H9 (cell line): ENCODE measurements at regions not wholly inside any gene's neighbourhood (a gene's known extent, or its start where the extent isn't known, plus 50 kb on each side); places are given as distances from the start of the nearest gene placed in this dataset.

Source experiments
- DNase-seq: peaks from one replicate; pipeline ENCODE4 v3.0.0-alpha.2; 2017
- H2AFZ ChIP-seq: one replicate; pipeline ENCODE4 v1.6.1; 2013; ENCODE audit warnings: mild to moderate bottlenecking, low read length, control low read depth, moderate library complexity
- H2AK5ac ChIP-seq: 2 replicates; pipeline ENCODE4 v1.6.1; 2013; ENCODE audit warnings: low read length, control low read depth, mixed read lengths; ENCODE audit not compliant: insufficient read length
- H2BK120ac ChIP-seq: one replicate; pipeline ENCODE4 v1.6.1; 2013; ENCODE audit warnings: low read depth, mild to moderate bottlenecking, low read length, control low read depth, inconsistent platforms; ENCODE audit not compliant: poor library complexity, severe bottlenecking
- H2BK12ac ChIP-seq: 2 replicates; pipeline ENCODE4 v1.6.1; 2013; ENCODE audit warnings: low read length, control low read depth, mixed read lengths, low read depth; ENCODE audit not compliant: insufficient read length
- H2BK15ac ChIP-seq: 2 replicates; pipeline ENCODE4 v1.6.1; 2013; ENCODE audit warnings: low read depth, low read length, control low read depth
- H2BK20ac ChIP-seq: one replicate; pipeline ENCODE4 v1.6.1; 2013; ENCODE audit warnings: low read depth, mild to moderate bottlenecking, low read length, control low read depth, inconsistent platforms; ENCODE audit not compliant: poor library complexity, severe bottlenecking
- H2BK5ac ChIP-seq: 2 replicates; pipeline ENCODE4 v1.6.1; 2013; ENCODE audit warnings: low read length, control low read depth, mixed read lengths; ENCODE audit not compliant: insufficient read length
- H3K14ac ChIP-seq: 2 replicates; pipeline ENCODE4 v1.6.1; 2013; ENCODE audit warnings: low read length, control low read depth; ENCODE audit not compliant: insufficient read depth
- H3K18ac ChIP-seq: 2 replicates; pipeline ENCODE4 v1.6.1; 2013; ENCODE audit warnings: low read depth, mild to moderate bottlenecking, mixed read lengths, low read length, control low read depth; ENCODE audit not compliant: insufficient read length
- H3K23ac ChIP-seq: 2 replicates; pipeline ENCODE4 v1.6.1; 2013; ENCODE audit warnings: low read length, control low read depth, mixed read lengths, low read depth; ENCODE audit not compliant: insufficient read length
- H3K23me2 ChIP-seq: 2 replicates; pipeline ENCODE4 v1.6.1; 2013; ENCODE audit warnings: low read depth, mild to moderate bottlenecking, mixed read lengths, low read length, control low read depth; ENCODE audit not compliant: insufficient read length, poor library complexity, severe bottlenecking
- H3K27ac ChIP-seq: 2 replicates; pipeline ENCODE4 v1.5.1; 2013; ENCODE audit warnings: low read length, control low read depth, mixed read lengths, low read depth; ENCODE audit not compliant: insufficient read length
- H3K27me3 ChIP-seq: 2 replicates; pipeline ENCODE4 v1.6.1; 2013; ENCODE audit warnings: low read length, control low read depth, inconsistent platforms; ENCODE audit not compliant: insufficient read depth
- H3K4ac ChIP-seq: 2 replicates; pipeline ENCODE4 v1.6.1; 2013; ENCODE audit warnings: low read depth, mild to moderate bottlenecking, control low read depth, inconsistent platforms, low read length, moderate library complexity
- H3K4me1 ChIP-seq: 2 replicates; pipeline ENCODE4 v1.6.1; 2013; ENCODE audit warnings: low read length, control low read depth, inconsistent platforms; ENCODE audit not compliant: insufficient read depth
- H3K4me2 ChIP-seq: 2 replicates; pipeline ENCODE4 v1.6.1; 2013; ENCODE audit warnings: low read length, control low read depth, mixed read lengths; ENCODE audit not compliant: insufficient read length, insufficient read depth
- H3K56ac ChIP-seq: 2 replicates; pipeline ENCODE4 v1.6.1; 2013; ENCODE audit warnings: low read depth, mild to moderate bottlenecking, mixed read lengths, low read length, control low read depth; ENCODE audit not compliant: insufficient read length
- H3K79me1 ChIP-seq: 2 replicates; pipeline ENCODE4 v1.6.1; 2013; ENCODE audit warnings: low read depth, mild to moderate bottlenecking, moderate library complexity, low read length, control low read depth, inconsistent platforms; ENCODE audit not compliant: insufficient read depth, poor library complexity, severe bottlenecking
- H3K79me2 ChIP-seq: 2 replicates; pipeline ENCODE4 v1.6.1; 2013; ENCODE audit warnings: low read length, control low read depth, inconsistent platforms; ENCODE audit not compliant: insufficient read depth
- H3K9ac ChIP-seq: 2 replicates; pipeline ENCODE4 v1.6.1; 2013; ENCODE audit warnings: low read length, control low read depth, mixed read lengths; ENCODE audit not compliant: insufficient read length; ENCODE audit errors: extremely low read depth
- H3K9me3 ChIP-seq: one replicate; pipeline ENCODE4 v1.6.1; 2013; ENCODE audit warnings: low read depth, low read length, inconsistent platforms; ENCODE audit not compliant: control insufficient read depth
- H3T11ph ChIP-seq: one replicate; pipeline ENCODE4 v1.6.1; 2013; ENCODE audit warnings: mild to moderate bottlenecking, low read length, control low read depth, inconsistent platforms
- H4K20me1 ChIP-seq: one replicate; pipeline ENCODE4 v1.6.1; 2013; ENCODE audit not compliant: control insufficient read depth, insufficient read length, insufficient read depth
- H4K5ac ChIP-seq: 2 replicates; pipeline ENCODE4 v1.6.1; 2013; ENCODE audit warnings: low read depth, mild to moderate bottlenecking, mixed read lengths, low read length, control low read depth; ENCODE audit not compliant: insufficient read length
- H4K8ac ChIP-seq: replicated peaks from 2 replicates; pipeline ENCODE4 v1.6.1; 2013; ENCODE audit warnings: low read length, control low read depth, mixed read lengths, low read depth; ENCODE audit not compliant: insufficient read length
- H4K91ac ChIP-seq: 2 replicates; pipeline ENCODE4 v1.6.1; 2013; ENCODE audit warnings: low read depth, mild to moderate bottlenecking, moderate library complexity, mixed read lengths, low read length, control low read depth; ENCODE audit not compliant: insufficient read length
- H3K27ac Mint-ChIP-seq, 3 experiments: 2 replicates in 2 of 3; 3 replicates in 1 of 3; pipeline ENCODE4 v1.8.0; 2020 to 2021; ENCODE audit warnings: mixed read lengths in 3 of 3, mild to moderate bottlenecking in 1 of 3, moderate library complexity in 1 of 3
- H3K27me3 Mint-ChIP-seq: 2 replicates; pipeline ENCODE4 v1.8.0; 2021; ENCODE audit warnings: low read depth, mild to moderate bottlenecking, moderate library complexity, mixed read lengths
- H3K36me3 Mint-ChIP-seq, 3 experiments: 2 replicates in 2 of 3; 3 replicates in 1 of 3; pipeline ENCODE4 v1.8.0; 2020 to 2021; ENCODE audit warnings: low read depth in 3 of 3, mixed read lengths in 3 of 3; ENCODE audit not compliant: insufficient read depth in 1 of 3
- H3K4me1 Mint-ChIP-seq, 2 experiments: 2 replicates each; pipeline ENCODE4 v1.8.0; 2020; ENCODE audit warnings: mixed read lengths in 2 of 2
- H3K4me3 Mint-ChIP-seq, 2 experiments: 2 replicates in 1 of 2; 3 replicates in 1 of 2; pipeline ENCODE4 v1.8.0; 2020 to 2021; ENCODE audit warnings: mild to moderate bottlenecking in 2 of 2, mixed read lengths in 2 of 2, moderate library complexity in 1 of 2
- H3K9me3 Mint-ChIP-seq, 2 experiments: 2 replicates in 1 of 2; 3 replicates in 1 of 2; pipeline ENCODE4 v1.8.0; 2020; ENCODE audit warnings: mild to moderate bottlenecking in 2 of 2, mixed read lengths in 2 of 2, moderate library complexity in 1 of 2
- CTCF ChIP-seq: fragments of 200-600 bp; sonication (generic); conservative IDR thresholded peaks from 3 replicates; pipeline ENCODE4 v1.8.0; 2021; ENCODE audit warnings: antibody characterized with exemption, mild to moderate bottlenecking
- WGBS: extraction: QIAGEN DNeasy Blood & Tissue Kit; methylation state at CpG from one replicate; pipeline ENCODE4 v1.1.7; 2013; ENCODE audit warnings: missing lambda C conversion rate, low lambda C conversion rate, mixed read lengths; ENCODE audit not compliant: insufficient read length; ENCODE audit errors: extremely low coverage; 5-methylcytosine and 5-hydroxymethylcytosine counted together

- WGBS: no CpG with 5 or more reads among the region's 5 CpGs
- no peak overlapping the region for H3K14ac ChIP-seq
- no peaks in the 10 kb centered on the region for H3K79me2 ChIP-seq
Measured at GRCh38 chr3:96071097-96071496, 743.3 kb upstream of the EPHA6 start.

More at GRCh38 chr3:96071097-96071496, 743.3 kb upstream of the EPHA6 start:
- Histone ChIP-seq H3K27me3 (no peaks in the 10 kb centered on the region), H3K23ac (no peak overlapping the region), H2AFZ (no peak overlapping the region), H3K4me1 (no peaks in the 10 kb centered on the region), H2BK120ac (no peak overlapping the region), H2BK5ac (no peak overlapping the region), H2AK5ac (no peak overlapping the region), H4K20me1 (no peaks in the 10 kb centered on the region), H3K18ac (no peak overlapping the region), H3K9me3 (no peaks in the 10 kb centered on the region), H4K8ac (no peak overlapping the region), H3K9ac (no peak overlapping the region), H4K91ac (no peak overlapping the region), H2BK12ac (no peak overlapping the region), H3K23me2 (no peaks in the 10 kb centered on the region), H3K56ac (no peak overlapping the region), H3K27ac (no peak overlapping the region), H3K4me2 (no peak overlapping the region), H3K79me1 (no peaks in the 10 kb centered on the region), H4K5ac (no peak overlapping the region), H2BK15ac (no peak overlapping the region), H2BK20ac (no peak overlapping the region), H3K4ac (no peak overlapping the region), H3T11ph (no peak overlapping the region)
- no peak for TF ChIP-seq CTCF
- no peaks in the 10 kb centered on the region for H3K27me3 Mint-ChIP-seq
- no peaks in the 10 kb centered on the region; a peak in 1 of 4 replicates for H3K4me1 Mint-ChIP-seq
- DNase-seq: no peak
- no peaks in the 10 kb centered on the region; a peak in 1 of 5 replicates for H3K9me3 Mint-ChIP-seq
- peaks cover 0 to 1% (median 0%) of the 10 kb centered on the region in 3 experiments; a peak in 2 of 7 replicates for H3K36me3 Mint-ChIP-seq
- H3K4me3 Mint-ChIP-seq: no peak overlapping the region
- H3K27ac Mint-ChIP-seq: no peak overlapping the region; a peak in 1 of 7 replicates
